ENCODE measurements at regions not wholly inside any gene's neighbourhood (a gene's known extent, or its start where the extent isn't known, plus 50 kb on each side); places are given as distances from the start of the nearest gene placed in this dataset.

DNA sequence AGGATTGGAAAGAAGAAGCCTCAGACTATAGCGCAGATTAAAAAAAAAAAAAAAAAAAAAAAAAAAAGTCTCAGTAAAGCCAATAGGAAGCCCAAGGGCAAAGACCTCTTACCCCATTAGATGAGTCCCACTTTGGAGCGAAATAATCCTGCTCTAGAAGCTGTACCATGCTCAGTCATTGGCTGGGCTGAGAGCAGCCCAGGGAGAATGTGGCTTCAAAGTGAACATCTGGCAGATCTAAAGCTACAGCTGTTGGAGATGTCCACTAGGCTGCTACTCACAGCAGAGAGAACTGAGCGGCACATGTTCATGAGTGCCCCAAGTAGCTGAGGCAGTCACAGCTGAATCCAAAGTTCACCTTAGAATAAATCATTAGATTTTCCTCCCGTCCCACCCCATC is 560.9 kb downstream of the MED13L start:
- H3K79me2 ChIP-seq (ENCODE audit: control insufficient read depth, insufficient read depth, low read length): no peaks in the 10 kb centered on the region
- H3K27me3 ChIP-seq (ENCODE audit: control insufficient read depth, insufficient read depth, low read length): no peaks in the 10 kb centered on the region
- no peaks in the 10 kb centered on the region for H3K9me3 ChIP-seq (ENCODE audit: control insufficient read depth, insufficient read depth, low read depth, low read length)
- no peaks in the 10 kb centered on the region for H3K4me1 ChIP-seq (ENCODE audit: control insufficient read depth, extremely low read depth, insufficient read depth, low read length)
- H3K4me2 ChIP-seq (ENCODE audit: extremely low read depth, insufficient read depth, low read length): no peak overlapping the region
- TF ChIP-seq, protein P1, sequence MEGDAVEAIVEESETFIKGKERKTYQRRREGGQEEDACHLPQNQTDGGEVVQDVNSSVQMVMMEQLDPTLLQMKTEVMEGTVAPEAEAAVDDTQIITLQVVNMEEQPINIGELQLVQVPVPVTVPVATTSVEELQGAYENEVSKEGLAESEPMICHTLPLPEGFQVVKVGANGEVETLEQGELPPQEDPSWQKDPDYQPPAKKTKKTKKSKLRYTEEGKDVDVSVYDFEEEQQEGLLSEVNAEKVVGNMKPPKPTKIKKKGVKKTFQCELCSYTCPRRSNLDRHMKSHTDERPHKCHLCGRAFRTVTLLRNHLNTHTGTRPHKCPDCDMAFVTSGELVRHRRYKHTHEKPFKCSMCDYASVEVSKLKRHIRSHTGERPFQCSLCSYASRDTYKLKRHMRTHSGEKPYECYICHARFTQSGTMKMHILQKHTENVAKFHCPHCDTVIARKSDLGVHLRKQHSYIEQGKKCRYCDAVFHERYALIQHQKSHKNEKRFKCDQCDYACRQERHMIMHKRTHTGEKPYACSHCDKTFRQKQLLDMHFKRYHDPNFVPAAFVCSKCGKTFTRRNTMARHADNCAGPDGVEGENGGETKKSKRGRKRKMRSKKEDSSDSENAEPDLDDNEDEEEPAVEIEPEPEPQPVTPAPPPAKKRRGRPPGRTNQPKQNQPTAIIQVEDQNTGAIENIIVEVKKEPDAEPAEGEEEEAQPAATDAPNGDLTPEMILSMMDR (conservative IDR thresholded peaks at IDR 0.05 in 1 of 2, IDR thresholded peaks at IDR 0.05 in 1 of 2; ENCODE audit: low read depth in 1 of 2, low read length in 2 of 2): no peak
- TF ChIP-seq EZH2 (IDR thresholded peaks at IDR 0.05; ENCODE audit: low read length, missing control alignments): no peak
- H3K36me3 ChIP-seq (ENCODE audit: control insufficient read depth, insufficient read depth, low read length): no peaks in the 10 kb centered on the region
- no peak overlapping the region for H3K4me3 ChIP-seq (replicated peaks in 1 of 4; ENCODE audit: control extremely low read depth in 1 of 4, insufficient read depth in 1 of 4, low read depth in 3 of 4, low read length in 4 of 4)
- no peak overlapping the region for H3K27ac ChIP-seq (ENCODE audit: insufficient read depth, low read length)
- H4K20me1 ChIP-seq (ENCODE audit: control insufficient read depth, extremely low read depth, insufficient read depth, low read length): no peaks in the 10 kb centered on the region
- no peak for DNase-seq (ENCODE audit: low read depth in 2 of 2)
- no peak overlapping the region for H2AFZ ChIP-seq (ENCODE audit: low read length)
- H3K9ac ChIP-seq (ENCODE audit: insufficient read depth, low read length): no peak overlapping the region

DNA sequence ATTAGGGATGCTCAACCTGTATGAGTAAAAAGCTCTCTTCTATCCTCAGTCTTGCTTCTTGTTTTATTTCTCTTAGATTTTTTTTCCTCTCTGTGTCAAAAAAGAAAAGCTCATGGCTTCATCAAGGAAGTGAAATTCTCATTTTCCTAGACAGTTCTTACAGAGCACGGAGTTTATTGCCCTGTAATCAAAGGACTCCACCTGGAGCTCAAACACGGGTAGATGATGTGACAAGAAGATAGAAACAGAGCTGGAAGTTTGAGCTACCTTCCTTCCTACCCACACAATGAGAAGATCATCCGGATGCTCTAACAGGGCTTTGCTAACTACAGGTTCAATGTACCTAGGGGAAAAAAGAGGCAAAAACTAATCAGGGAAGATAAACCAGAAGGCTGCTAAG is 564.8 kb downstream of the MED13L start:
- Histone ChIP-seq H2AFZ (ENCODE audit: low read length) (no peak overlapping the region), H4K20me1 (ENCODE audit: control insufficient read depth, extremely low read depth, insufficient read depth, low read length) (no peaks in the 10 kb centered on the region), H3K27me3 (ENCODE audit: control insufficient read depth, insufficient read depth, low read length) (no peaks in the 10 kb centered on the region), H3K9ac (ENCODE audit: insufficient read depth, low read length) (no peak overlapping the region), H3K4me1 (ENCODE audit: control insufficient read depth, extremely low read depth, insufficient read depth, low read length) (no peaks in the 10 kb centered on the region), H3K79me2 (ENCODE audit: control insufficient read depth, insufficient read depth, low read length) (no peaks in the 10 kb centered on the region), H3K27ac (ENCODE audit: insufficient read depth, low read length) (no peak overlapping the region), H3K4me3 (replicated peaks in 1 of 4; ENCODE audit: control extremely low read depth in 1 of 4, insufficient read depth in 1 of 4, low read depth in 3 of 4, low read length in 4 of 4) (no peak overlapping the region), H3K9me3 (ENCODE audit: control insufficient read depth, insufficient read depth, low read depth, low read length) (no peaks in the 10 kb centered on the region), H3K36me3 (ENCODE audit: control insufficient read depth, insufficient read depth, low read length) (no peaks in the 10 kb centered on the region), H3K4me2 (ENCODE audit: extremely low read depth, insufficient read depth, low read length) (no peak overlapping the region)
- DNase-seq (ENCODE audit: low read depth in 2 of 2): no peak
- no peak for TF ChIP-seq EZH2 (IDR thresholded peaks at IDR 0.05; ENCODE audit: low read length, missing control alignments)
- TF ChIP-seq, protein P1 (conservative IDR thresholded peaks at IDR 0.05 in 1 of 2, IDR thresholded peaks at IDR 0.05 in 1 of 2; ENCODE audit: low read depth in 1 of 2, low read length in 2 of 2): no peak

DNA sequence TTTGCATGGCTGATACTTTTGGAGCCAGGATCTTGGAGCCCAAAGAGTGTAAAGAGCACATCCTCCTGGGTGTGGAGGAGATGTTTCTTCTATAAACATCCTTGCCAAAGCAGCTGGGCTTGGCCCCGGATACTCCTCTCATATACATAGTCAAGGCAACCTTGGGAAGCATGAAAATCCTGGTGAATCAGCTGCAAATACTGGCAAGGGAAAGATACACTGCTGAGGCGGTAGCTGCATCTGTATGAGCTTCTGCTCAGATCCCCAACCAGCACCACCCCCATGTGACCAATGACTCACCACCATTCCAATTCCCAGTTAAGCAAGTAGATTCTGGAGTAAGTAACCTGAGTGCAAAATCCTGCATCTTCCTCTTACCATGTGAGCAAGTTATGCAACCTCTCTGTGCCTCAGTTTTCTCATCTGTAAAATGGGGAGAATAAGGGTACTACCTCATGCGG is 567.4 kb downstream of the MED13L start:
- Histone ChIP-seq H3K9ac (ENCODE audit: insufficient read depth, low read length) (no peak overlapping the region), H3K4me2 (ENCODE audit: extremely low read depth, insufficient read depth, low read length) (no peak overlapping the region), H3K27ac (ENCODE audit: insufficient read depth, low read length) (no peak overlapping the region), H4K20me1 (ENCODE audit: control insufficient read depth, extremely low read depth, insufficient read depth, low read length) (no peaks in the 10 kb centered on the region), H3K4me3 (replicated peaks in 1 of 4; ENCODE audit: control extremely low read depth in 1 of 4, insufficient read depth in 1 of 4, low read depth in 3 of 4, low read length in 4 of 4) (no peak overlapping the region), H3K4me1 (ENCODE audit: control insufficient read depth, extremely low read depth, insufficient read depth, low read length) (no peaks in the 10 kb centered on the region), H3K27me3 (ENCODE audit: control insufficient read depth, insufficient read depth, low read length) (no peaks in the 10 kb centered on the region), H3K79me2 (ENCODE audit: control insufficient read depth, insufficient read depth, low read length) (no peaks in the 10 kb centered on the region), H3K9me3 (ENCODE audit: control insufficient read depth, insufficient read depth, low read depth, low read length) (no peaks in the 10 kb centered on the region), H2AFZ (ENCODE audit: low read length) (no peak overlapping the region), H3K36me3 (ENCODE audit: control insufficient read depth, insufficient read depth, low read length) (no peaks in the 10 kb centered on the region)
- peak; percentile 64 to 74 for DNase-seq (ENCODE audit: low read depth in 2 of 2)
- TF ChIP-seq, protein P1 (conservative IDR thresholded peaks at IDR 0.05 in 1 of 2, IDR thresholded peaks at IDR 0.05 in 1 of 2; ENCODE audit: low read depth in 1 of 2, low read length in 2 of 2): no peak
- no peak for TF ChIP-seq EZH2 (IDR thresholded peaks at IDR 0.05; ENCODE audit: low read length, missing control alignments)

Data from fibroblast of lung (primary cell).